G401.6 (cell line): ENCODE measurements at regions not wholly inside any gene's neighbourhood (a gene's known extent, or its start where the extent isn't known, plus 50 kb on each side); places are given as distances from the start of the nearest gene placed in this dataset.

Source experiments
- FAIRE-seq: peaks from 2 replicates; lab custom pipeline; 2012; peaks lifted over from hg19 to GRCh38; lab: Jason Lieb, UNC

- FAIRE-seq: no peak
Observed at GRCh38 chr2:2846332-2847208, 515.5 kb upstream of the MYT1L start.

- no peak for FAIRE-seq
Observed at GRCh38 chr2:2845806-2846315, 514.8 kb upstream of the MYT1L start.

- FAIRE-seq: no peak
Observed at GRCh38 chr2:2845267-2845666, 514.2 kb upstream of the MYT1L start.

GRCh38 chr2:2843969-2844548 lies 513.0 kb upstream of the MYT1L start:
- FAIRE-seq: no peak

- FAIRE-seq: no peak
Observed at GRCh38 chr2:2842466-2842865, 511.4 kb upstream of the MYT1L start.

- FAIRE-seq: no peak
Observed at GRCh38 chr2:2840681-2841300, 509.7 kb upstream of the MYT1L start.

GRCh38 chr2:2839782-2840531 lies 508.9 kb upstream of the MYT1L start:
- no peak for FAIRE-seq

- no peak for FAIRE-seq
Observed at GRCh38 chr2:2839393-2839781, 508.3 kb upstream of the MYT1L start.

GRCh38 chr2:2838548-2838845 lies 507.4 kb upstream of the MYT1L start:
- no peak for FAIRE-seq

- FAIRE-seq: no peak
Observed at GRCh38 chr2:2837746-2838547, 506.9 kb upstream of the MYT1L start.

GRCh38 chr2:2836343-2837070 lies 505.4 kb upstream of the MYT1L start:
- no peak for FAIRE-seq

- no peak for FAIRE-seq
Observed at GRCh38 chr2:2834516-2835254, 503.6 kb upstream of the MYT1L start.

- no peak for FAIRE-seq
Observed at GRCh38 chr2:2834105-2834504, 503.0 kb upstream of the MYT1L start.

GRCh38 chr2:2832657-2833056 lies 501.6 kb upstream of the MYT1L start:
- FAIRE-seq: no peak

- FAIRE-seq: no peak
Observed at GRCh38 chr2:2831633-2832032, 500.6 kb upstream of the MYT1L start.

GRCh38 chr2:2830576-2830975 lies 499.5 kb upstream of the MYT1L start:
- no peak for FAIRE-seq

GRCh38 chr2:2828774-2829368 lies 497.8 kb upstream of the MYT1L start:
- no peak for FAIRE-seq

GRCh38 chr2:2827761-2828221 lies 496.7 kb upstream of the MYT1L start:
- FAIRE-seq: no peak

- no peak for FAIRE-seq
Observed at GRCh38 chr2:2827046-2827636, 496.1 kb upstream of the MYT1L start.

- FAIRE-seq: no peak
Observed at GRCh38 chr2:2826621-2827020, 495.5 kb upstream of the MYT1L start.
